ENCODE measurements at regions not wholly inside any gene's neighbourhood (a gene's known extent, or its start where the extent isn't known, plus 50 kb on each side); places are given as distances from the start of the nearest gene placed in this dataset.

DNA sequence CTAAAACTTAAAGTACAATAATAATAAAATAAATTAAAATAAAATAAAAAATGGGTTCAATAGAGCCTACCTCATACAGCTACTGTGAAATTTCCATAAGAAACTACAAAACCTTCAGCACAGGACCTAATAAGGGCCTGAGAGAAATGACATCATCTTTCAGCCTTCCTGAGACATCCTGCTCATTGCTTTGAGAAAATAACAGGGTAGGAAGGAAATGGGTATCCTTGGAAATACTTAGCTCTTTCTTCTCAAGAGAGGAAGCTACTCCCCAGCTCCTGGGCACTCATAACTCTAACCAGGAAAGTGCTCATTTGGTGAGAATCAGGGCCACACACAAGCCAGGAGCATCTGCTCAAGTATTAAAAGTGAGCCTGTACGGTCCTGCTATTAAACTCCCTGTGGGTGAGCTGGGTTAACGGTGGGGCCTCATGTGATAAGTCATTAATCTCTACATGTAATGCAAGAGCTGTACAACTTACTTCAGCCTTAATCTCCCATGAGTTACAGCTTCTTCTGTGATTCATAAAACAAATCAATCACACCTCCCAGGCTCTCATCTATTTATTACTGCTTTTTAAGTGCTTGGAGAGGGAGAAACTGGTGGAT lies 141.4 kb downstream of the MAFB start:
- TF ChIP-seq EP300 (IDR thresholded peaks at IDR 0.05) = no peak
- TF ChIP-seq, protein P1, sequence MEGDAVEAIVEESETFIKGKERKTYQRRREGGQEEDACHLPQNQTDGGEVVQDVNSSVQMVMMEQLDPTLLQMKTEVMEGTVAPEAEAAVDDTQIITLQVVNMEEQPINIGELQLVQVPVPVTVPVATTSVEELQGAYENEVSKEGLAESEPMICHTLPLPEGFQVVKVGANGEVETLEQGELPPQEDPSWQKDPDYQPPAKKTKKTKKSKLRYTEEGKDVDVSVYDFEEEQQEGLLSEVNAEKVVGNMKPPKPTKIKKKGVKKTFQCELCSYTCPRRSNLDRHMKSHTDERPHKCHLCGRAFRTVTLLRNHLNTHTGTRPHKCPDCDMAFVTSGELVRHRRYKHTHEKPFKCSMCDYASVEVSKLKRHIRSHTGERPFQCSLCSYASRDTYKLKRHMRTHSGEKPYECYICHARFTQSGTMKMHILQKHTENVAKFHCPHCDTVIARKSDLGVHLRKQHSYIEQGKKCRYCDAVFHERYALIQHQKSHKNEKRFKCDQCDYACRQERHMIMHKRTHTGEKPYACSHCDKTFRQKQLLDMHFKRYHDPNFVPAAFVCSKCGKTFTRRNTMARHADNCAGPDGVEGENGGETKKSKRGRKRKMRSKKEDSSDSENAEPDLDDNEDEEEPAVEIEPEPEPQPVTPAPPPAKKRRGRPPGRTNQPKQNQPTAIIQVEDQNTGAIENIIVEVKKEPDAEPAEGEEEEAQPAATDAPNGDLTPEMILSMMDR (IDR thresholded peaks at IDR 0.05) = no peak

All from ovary (tissue), 3 donors.